GM12878 (cell line): ENCODE measurements at regions not wholly inside any gene's neighbourhood (a gene's known extent, or its start where the extent isn't known, plus 50 kb on each side); places are given as distances from the start of the nearest gene placed in this dataset.

Source experiments
- CTCF ChIP-seq, 3 experiments: IDR thresholded peaks in 2 of 3; conservative IDR thresholded peaks in 1 of 3; 2 replicates each; pipeline ENCODE4 v1.5.1; 2011; ENCODE audit warnings: low read depth in 3 of 3, low read length in 3 of 3, mild to moderate bottlenecking in 3 of 3, control low read depth in 2 of 3, moderate library complexity in 2 of 3, inconsistent platforms in 1 of 3, mixed read lengths in 1 of 3; ENCODE audit not compliant: control insufficient read depth in 2 of 3, insufficient read depth in 1 of 3; ENCODE audit errors: extremely low read depth in 1 of 3
- DPF2 ChIP-seq: fragments of 450-650 bp; IDR thresholded peaks from 2 replicates; pipeline ENCODE4 v1.6.1; 2017; ENCODE audit warnings: mild to moderate bottlenecking

GRCh38 chr10:15453926-15454325 lies 82.8 kb upstream of the FAM171A1 start:
- no peak for TF ChIP-seq DPF2
- no peak for TF ChIP-seq CTCF (IDR thresholded peaks at IDR 0.05 in 2 of 3, conservative IDR thresholded peaks at IDR 0.05 in 1 of 3; ENCODE audit: control insufficient read depth in 2 of 3, extremely low read depth in 1 of 3, insufficient read depth in 1 of 3, low read depth in 3 of 3, low read length in 3 of 3)
